MV-4-11 (cell line): ENCODE measurements at regions not wholly inside any gene's neighbourhood (a gene's known extent, or its start where the extent isn't known, plus 50 kb on each side); places are given as distances from the start of the nearest gene placed in this dataset.
A peak's percentile ranks its signal among the peaks of the same experiment; 100 is the strongest.

Experiments
- DNase-seq: peaks from one replicate; lab custom pipeline; 2025; lab: John Stamatoyannopoulos, UW

DNA sequence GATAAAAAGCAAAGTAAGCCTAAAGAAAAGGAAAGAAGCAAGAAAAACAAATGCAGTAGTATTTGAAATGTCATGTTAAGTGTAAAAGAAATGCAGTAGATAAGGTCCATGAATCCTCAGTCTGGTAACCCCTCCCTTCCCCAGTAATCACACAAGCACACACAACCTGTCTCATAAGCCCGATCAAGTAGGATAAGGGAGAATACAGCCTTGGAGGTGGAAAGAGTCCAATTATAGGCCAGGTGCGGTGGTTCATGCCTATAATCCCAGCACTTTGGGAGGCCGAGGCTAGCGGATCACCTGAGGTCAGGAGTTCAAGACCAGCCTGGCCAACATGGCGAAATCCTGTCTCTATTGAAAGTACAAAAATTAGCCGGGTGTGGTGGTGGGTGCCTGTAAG is 117.9 kb downstream of the GADD45G start:
- no peak for DNase-seq

DNA sequence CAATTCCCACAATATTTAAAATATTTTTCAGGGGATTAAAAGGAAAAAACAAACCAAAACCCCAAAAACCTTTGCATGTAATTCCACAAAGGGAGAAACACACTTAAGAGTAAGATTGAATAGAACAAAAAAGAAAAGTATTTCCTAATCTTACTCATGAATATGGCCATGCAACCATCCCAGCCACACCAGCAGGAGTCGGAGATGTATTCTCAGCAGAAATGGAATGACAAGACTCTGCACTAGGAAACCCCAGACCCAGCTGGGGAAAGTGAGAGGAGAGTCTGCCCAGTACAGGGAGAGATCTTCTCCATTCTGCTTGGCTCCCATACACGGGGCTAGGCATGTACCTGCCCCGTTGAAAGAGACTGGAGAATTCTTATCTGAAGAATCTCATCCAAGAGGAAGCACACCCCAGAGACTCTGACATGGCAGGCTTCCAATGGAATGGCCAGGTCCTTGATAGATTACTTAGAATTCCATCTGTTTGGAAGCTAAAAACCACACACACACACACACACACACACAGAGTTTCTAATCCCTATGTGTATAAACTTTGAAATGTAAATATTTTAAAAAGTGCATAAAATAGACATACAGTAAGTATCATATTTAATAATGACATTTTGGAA is 118.8 kb downstream of the GADD45G start:
- DNase-seq = no peak

DNA sequence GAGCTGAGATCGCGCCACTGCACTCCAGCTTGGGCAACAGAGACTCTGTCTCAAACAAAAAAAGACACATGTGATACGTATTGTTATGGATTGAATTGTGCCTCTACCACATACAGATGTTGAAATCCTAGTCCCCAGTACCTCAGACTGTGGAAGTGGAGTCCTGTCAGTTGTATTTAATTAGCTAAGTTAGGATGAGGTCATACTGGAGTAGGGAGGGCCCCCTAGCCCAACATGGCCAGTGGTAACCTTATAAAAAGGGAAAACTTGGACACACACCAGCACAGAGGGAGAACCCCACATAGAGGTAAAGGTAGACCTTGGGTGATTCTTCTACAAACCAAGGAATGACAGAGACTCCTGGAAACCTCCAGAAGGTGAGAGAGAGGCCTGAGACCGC is 119.8 kb downstream of the GADD45G start:
- peak; percentile 62 for DNase-seq

- no peak for DNase-seq
Measured at GRCh38 chr9:89725271-89725670, 120.5 kb downstream of the GADD45G start.

GRCh38 chr9:89729954-89730530 is 125.2 kb downstream of the GADD45G start:
- no peak for DNase-seq

- DNase-seq = no peak
Measured at GRCh38 chr9:89730715-89731114, 125.9 kb downstream of the GADD45G start.

DNA sequence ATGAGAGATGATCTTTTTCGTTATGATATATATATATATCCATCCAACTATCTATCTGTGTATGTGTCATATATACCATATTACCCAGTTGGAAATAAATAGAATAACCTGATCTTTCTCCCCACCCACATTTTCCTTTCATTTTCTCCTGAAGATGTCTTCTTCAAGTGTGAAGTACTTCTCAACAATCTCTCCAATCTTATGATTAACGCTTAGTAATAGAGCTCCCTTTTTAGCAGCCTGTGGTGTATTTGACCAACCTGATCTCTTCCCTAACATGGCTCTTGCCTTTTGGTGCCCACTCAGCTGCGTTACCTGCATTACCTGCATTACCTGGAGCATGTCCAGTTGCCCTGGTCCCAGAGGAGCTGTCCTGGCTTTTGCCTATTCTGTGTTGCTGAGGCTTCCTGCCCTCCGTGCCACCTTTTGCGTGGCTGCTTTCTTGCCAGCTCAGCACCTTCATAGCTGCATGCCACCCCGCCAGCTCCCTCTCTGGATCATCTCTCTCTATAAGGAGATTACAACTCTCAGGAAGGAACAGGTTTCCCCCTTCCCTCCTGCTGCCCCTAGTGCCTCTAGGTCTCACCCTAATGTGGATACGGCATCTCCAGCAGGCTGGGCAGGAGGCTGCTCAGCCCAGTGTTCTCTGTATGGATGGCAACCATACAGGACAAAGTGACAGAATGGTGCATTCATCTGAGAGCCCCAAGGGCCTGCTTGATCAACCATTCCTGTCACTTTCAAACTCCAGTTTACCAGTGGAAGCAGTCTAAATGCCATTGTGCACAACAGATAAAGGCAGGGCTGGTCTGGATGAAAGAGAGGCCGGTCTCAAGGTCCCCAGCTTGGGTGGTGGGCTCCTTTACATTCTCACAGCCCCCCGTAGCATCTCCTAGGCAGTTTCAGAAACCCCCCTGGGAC is 126.7 kb downstream of the GADD45G start:
- DNase-seq = no peak

- DNase-seq = no peak
Measured at GRCh38 chr9:89732295-89732938, 127.6 kb downstream of the GADD45G start.

GRCh38 chr9:89732939-89733324 is 128.1 kb downstream of the GADD45G start:
- DNase-seq = no peak

DNA sequence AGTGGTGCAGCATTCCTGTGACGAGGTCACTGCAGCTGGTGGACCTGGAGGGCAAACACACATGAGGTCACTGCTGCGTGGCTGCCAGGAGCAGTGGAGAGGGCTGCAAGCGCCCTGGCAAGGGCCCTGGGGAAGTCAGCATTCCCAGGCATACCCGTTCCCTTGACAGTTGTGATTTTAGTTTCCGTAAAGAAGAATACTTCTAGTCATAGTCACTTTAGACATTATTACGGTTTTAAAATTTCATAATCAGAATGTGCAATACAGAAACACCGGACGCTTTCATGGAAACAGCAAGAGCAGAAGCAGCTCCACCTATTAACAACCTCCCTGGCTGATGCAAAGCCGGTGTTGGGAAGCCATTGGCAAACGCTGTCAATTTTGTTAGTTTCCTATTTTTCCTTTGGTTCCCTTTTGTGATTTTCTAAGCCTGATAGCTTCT is 129.8 kb downstream of the GADD45G start:
- DNase-seq = no peak

GRCh38 chr9:89738137-89738932 is 133.5 kb downstream of the GADD45G start:
- DNase-seq = no peak

DNA sequence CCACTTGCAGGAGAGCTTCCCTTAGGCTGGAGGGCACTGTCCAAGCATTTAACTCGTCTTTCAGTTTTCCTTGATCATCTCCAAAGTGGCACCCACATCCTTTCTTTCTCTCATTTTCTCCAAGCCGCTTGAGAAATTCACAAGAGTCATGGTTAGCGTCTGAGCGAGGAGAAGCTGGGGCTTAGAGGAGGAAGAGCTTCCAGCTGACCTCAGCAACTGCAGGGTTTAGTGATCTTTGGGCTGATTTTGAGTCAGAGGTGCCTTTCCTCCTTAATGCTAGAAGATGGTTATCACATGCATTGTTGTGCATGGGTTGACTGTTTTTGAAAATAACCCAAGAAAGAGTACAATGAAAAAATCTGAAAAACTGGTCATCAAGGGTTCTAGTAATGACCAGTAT is 134.7 kb downstream of the GADD45G start:
- DNase-seq = peak; percentile 31

- DNase-seq = no peak
Measured at GRCh38 chr9:89739916-89740315, 135.1 kb downstream of the GADD45G start.

- no peak for DNase-seq
Measured at GRCh38 chr9:89740722-89741121, 135.9 kb downstream of the GADD45G start.

- peak; percentile 57 for DNase-seq
Measured at GRCh38 chr9:89742660-89743059, 137.8 kb downstream of the GADD45G start.

GRCh38 chr9:89743216-89743572 is 138.4 kb downstream of the GADD45G start:
- peak; percentile 79 for DNase-seq

DNA sequence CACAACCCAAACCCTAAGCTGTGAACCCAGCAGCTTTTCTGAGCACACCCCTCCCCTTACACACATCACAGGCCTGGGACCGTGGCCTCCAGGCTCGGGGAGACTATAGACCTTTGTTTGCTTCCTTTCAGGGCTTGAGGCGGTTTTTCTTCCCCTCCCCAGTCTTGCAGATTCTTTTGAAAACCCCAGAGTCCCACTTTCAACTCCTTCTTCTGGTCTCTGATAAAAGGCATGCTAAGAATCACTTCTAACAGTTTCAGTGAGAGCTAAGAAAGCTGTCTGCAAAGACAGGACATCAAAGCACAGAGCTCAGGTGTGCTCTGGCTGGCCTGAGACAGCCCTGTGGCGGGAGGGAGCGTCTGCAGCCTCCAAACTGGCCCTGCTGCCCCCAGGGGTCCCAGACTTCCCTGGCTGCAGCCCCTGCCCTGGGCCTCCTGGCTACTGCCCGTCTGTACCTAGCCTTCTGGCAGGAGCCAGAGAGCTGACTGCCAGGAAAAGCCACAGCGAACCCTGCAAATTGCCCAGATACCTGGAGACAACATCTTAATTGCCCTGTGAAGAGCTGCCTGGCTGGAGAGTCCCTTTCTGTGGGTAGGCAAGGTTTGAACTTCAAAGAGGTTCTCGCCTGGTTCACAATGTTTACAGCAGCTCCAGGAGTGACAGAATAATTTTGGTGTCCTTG is 138.9 kb downstream of the GADD45G start:
- peak; percentile 80 for DNase-seq

DNA sequence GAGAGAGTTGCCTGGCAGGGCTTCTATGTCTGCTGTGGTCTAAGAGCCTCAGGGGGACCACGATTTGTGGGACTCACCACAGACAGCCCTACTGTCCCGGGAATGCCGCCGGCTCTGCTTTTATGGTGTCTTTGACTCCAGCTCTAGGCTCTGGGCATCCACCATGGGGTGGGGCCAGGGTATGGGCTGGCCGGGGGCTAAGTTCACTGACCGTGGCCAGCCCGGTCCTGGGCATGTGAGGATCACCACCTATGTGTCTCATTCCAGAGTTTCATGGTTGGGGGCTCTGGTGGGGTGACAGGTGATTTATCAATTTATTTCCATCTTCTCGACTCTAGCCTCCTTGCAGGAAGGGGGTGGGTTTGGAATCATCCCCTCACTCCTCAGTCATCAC is 139.4 kb downstream of the GADD45G start:
- no peak for DNase-seq

DNA sequence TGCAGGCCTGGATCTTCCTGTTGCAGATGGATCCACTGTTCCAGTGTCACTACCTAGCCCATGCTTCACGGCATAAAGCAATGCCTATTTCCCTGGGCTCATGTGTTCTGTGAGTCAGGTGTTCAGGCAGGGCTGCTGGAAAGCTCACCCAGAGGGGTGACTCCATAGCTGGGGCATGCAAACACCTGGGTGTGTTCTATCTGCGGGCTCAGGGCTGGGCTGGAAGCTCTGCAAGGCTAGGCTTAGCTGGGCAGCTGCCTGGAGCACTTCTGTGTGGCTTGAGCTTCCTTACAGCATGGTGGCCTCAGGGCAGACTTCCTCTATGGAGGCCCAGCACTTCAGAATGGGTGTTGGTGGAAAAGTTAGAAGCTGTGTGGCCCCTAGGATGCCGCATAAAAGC is 139.9 kb downstream of the GADD45G start:
- no peak for DNase-seq

GRCh38 chr9:89745601-89746376 is 141.0 kb downstream of the GADD45G start:
- no peak for DNase-seq
